NCI-H128 (cell line): ENCODE measurements at regions not wholly inside any gene's neighbourhood (a gene's known extent, or its start where the extent isn't known, plus 50 kb on each side); places are given as distances from the start of the nearest gene placed in this dataset.

Experiments
- DNase-seq: peaks from one replicate; lab custom pipeline; 2025; ENCODE audit not compliant: unreplicated experiment; lab: John Stamatoyannopoulos, UW

DNA sequence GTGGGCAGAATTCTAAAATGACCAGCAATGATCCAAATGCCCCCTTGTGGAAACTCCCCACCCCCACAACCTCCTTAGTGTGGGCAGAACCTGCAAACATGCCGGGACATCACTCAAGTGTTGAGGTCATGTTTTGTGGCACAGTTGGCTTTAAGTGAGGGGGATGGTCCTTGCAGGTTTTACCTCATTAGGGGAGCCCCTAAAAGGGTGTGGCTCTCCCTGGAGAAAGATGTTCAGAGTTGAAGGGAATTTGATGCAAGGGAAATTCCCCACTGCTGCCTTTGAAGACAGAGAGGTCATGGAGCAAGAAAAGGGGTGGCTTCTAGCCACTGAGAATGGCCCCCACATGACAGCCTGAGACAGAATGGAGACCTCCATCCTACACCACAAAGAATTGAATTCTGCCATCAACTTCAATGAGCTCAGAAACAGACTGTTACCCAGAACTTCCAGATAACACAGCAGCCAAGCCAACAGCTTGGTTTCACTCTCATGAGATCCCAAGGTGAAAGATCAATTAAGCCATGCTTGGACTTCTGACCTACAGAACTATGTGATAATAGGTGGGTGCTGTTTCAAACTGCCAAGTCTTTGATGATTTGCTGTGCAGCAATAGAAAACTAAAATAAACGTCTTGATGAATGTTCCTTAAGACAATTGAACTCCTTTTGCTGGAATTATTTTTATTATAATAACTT, 103.4 kb downstream of the MED10 start:
- DNase-seq: no peak

DNA sequence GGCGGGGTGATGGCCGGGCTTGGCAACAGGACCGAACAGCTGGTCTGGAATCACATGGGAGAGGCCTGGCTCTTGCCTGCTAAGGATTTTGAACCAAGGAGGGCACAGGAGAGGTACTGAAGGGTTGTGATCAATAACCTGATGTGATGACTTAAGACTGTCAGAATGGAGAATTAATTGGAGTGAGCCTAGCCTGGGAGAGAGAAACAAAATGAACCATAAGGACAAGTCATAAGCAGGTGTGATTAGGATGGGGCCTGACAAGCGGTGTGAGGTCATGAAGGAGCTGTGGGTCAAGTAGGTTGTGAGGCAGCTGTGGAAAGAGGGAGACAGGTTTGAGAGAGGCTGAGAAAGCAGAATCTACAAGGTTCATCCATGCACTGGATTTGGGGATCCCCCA, 104.6 kb downstream of the MED10 start:
- no peak for DNase-seq

DNA sequence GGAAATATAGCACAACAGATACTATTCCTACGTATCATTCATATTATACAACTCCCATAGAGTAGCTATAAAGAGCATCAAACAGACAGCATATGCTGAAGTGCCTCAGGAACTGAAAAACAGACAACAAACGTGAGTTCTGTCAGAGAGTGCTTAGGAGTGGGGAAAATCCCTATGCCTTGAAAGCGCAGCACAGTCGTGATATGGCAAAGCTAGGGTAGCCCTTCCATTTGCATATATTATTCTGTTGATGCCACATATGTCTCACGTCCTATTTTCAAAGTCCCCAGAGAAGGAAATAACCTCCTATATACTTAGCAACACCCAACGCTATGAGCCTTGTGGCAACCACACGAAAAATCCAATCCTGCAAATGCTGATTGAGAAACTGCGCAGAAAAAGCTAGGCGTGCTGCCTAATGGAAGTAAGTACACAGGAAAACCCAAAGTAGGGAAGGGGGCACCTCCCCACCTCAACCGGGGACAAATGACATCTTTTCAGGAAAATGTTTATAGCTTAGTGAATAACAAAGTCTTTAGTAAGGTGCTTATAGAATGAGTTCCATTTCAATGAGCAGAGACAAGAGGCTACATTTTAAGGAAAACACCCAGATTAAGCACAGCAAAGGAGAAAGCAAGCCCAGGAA, 105.1 kb downstream of the MED10 start:
- no peak for DNase-seq

DNA sequence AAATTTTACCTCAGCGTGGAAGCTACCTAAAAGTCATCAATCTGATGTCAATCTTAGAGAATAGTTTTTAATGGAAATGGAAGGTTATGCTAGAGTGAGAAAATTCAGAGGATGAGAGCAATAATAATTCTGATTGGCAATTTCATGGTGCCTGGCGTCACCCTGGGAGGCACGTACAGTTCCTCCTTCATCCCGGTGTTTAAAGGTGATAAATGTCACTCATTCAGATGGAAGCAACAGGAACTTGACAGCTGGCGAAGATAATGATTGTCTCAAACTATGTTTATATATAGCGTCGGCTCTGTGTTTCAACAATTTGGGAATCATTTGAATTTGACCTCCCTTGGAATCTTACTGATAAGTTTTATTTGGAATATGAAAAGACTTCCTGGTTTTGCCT, 108.4 kb downstream of the MED10 start:
- no peak for DNase-seq

DNA sequence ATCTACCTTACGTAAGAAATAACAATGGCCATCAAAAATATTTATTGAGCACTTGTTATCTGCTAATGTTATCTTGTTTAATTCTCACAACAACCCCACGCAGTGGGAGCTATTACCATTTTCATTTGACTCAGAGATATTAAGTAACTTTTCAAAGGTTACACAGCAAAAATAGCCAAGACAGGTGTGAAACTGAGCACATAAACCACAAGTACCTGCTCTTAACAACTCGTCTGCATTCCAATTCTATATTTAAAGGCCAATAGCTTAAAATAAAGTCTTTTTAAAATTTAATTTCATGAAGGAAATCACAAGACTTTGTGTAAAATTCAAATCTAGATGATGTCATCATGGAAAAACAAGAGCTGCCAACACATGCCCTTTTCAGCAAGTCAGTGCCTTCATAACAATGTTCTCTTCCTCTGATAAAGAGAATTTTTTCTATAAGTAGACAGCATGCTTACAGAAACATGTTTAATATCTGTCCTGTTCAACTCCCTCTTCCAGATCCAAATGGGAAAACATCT, 111.6 kb downstream of the MED10 start:
- no peak for DNase-seq

DNA sequence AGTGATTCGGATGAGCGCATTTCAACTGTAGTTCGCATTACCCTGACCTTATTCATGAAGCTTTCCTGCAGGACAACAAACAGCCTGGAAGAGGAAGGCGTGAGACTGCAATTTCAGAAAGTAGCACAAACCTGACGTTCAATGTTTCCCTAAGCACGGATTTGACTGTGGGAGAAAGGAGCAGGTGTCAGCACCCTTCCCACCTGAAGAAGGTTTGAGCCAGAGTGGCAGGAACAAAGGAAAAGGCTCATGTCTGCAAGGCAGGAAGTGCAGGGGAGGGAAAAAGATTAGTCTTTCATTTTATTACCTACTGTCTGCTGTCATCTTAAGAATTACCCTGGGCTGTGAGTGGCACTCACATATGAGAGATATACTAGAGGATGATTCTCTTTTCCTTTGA, 114.0 kb downstream of the MED10 start:
- DNase-seq: no peak

DNA sequence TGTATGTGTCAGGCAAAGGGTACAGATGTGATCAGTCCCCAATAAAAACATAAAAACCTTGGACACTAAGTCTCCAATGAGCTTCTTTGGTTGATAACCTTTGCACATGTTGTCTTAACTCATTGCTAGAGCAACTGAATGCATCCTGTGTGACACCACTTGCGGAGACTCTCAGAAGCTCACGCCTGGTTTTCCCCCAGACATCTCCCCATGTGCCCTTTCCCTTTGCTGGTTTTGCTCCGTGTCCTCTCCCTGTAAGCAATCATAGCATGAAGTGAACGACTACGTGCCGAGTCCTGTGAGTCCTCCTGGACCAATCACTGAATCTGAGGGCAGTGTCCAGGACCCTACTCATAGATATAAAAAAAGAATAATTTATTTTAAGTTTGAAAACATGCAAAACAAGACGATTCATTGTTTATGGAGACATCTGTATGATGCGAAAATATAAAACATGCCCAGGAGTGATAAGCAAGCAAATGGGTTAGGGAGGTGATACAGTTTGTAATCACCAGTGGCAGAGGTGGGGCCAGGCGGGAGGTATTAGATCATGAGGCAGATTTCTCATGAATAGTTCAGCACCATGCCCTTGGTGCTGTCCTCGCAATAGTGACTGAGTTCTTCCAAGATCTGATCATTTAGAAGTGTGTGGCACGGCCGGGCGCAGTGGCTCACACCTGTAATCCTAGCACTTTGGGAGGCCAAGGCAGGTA, 115.5 kb downstream of the MED10 start:
- no peak for DNase-seq

DNA sequence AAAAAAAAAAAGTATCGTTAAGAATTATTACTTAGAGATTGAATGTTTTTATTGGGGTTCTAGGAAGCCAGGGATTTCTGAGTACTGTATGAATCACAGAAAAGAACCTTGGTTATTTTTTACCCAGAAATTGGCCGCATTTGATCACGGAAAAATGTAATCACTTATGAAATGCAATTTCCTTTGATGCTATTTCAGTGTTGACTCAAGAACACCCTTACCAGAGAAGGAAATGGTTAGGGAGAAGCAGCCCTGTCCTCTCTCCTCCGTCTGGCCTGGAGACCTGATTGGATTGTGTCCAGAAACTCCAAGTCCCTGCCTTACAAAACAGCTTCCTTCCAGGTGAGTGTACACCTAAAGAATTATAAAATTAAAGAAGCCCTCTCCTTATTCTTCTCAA, 116.7 kb downstream of the MED10 start:
- DNase-seq: no peak

DNA sequence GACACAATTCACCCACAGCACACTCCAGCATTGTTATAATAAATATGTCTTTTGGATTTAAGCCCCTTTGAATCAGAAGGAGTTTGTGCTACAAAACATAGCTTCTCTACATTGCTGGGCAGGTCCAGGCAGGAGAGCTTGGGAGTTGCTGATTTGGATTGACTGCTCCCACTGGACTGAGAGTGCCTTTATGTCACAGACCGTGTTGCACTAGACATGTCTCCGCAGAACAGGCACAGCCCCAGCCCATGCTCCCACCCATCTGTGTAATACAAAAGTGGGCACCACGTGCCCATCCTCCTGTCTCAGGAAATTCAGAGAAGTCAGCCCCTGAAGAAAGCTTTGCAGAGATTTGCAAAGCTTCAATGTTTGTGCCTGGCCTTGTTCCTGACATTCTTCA, 117.1 kb downstream of the MED10 start:
- no peak for DNase-seq

DNA sequence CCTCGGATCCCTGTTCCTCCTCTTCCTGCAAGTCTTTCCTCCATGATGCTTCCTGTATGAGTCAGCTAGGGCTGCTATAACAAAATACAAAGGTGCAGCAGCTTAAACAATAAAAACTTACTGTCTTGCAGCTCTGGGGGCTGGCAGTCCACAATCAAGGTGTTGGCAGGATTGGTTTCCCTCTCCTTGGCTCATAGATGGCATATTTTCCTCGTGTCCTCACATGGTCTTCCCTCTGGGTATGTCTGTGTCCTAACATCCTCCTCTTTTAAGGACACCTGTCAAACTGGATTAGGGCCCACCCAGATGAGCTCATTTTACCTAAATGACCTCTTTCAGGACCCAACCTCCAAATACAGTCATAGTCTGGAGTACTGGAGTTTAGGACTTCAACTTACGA, 117.5 kb downstream of the MED10 start:
- no peak for DNase-seq

DNA sequence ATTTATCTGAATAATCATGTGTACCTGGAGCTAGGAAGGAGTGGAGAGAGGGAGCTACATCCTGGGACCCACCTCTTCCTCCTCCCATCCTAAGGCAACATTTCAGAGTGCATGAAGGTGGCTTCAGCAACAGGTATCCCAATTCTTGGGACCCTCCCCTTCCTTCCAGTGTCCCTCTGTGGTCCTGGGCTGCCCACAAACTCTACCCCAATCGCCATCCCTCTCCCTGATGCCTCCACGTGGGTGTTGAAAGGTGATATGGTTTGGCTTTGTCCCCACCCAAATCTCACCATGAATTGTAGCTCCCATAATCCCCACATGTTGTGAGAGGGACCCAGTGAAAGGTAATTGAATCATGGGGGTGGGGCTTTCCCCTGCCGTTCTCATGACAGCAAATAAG, 121.4 kb downstream of the MED10 start:
- DNase-seq: no peak

DNA sequence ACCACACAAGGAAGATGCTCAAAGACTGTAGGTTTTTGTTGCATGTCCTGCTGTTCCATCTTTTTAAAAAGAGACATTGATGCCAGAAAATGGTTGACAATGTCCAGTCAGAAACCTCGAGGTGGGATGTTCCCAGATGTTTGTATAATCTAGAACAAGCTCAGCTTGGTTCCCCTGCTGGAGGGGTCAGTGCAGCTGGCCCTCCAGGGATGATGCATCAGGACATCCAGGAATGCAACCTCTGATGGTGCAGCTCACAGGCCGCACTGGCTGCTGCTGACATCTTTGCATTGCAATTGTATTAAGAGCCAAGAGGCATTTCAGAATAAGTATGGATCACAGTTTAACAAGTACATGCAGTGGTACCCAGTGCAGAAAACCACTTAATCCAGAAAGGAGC, 122.4 kb downstream of the MED10 start:
- no peak for DNase-seq

DNA sequence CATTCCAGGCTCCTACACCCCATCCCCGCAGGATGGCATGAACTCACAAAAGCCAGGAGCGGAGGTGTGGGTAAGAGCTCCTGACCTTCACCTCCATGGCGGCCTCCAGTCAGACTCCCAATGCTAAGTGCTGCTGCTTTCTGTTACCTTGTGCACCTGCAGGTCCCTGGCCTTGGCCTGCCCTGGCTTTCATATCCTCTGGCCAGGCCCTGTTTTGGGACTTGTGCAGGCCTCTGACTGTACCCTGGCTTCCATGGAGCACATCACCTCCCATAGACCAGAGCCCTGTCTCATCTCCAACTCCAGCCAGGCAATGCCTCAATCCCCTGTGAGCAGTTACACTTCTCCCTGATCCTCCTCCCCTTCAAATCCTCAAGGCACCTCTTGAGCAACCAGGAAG, 124.5 kb downstream of the MED10 start:
- no peak for DNase-seq

DNA sequence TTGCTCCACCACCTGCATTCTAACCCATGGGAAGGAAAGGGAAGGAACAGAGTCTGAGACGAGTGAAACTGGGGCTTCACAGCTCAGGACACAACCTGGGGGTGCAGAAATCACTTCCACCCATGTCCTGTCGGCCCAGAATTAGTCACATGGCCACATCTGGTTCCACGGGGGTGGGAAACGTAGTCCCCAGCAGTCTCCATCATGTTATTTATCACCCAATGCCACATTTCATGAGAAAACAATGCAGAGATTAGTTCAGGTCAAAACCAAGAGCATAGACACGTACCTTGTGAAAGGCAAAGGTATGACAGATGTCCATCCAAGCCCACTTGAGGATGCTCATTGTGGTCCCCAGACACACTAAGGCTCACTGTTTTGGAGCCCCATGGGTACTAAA, 125.1 kb downstream of the MED10 start:
- DNase-seq: no peak

DNA sequence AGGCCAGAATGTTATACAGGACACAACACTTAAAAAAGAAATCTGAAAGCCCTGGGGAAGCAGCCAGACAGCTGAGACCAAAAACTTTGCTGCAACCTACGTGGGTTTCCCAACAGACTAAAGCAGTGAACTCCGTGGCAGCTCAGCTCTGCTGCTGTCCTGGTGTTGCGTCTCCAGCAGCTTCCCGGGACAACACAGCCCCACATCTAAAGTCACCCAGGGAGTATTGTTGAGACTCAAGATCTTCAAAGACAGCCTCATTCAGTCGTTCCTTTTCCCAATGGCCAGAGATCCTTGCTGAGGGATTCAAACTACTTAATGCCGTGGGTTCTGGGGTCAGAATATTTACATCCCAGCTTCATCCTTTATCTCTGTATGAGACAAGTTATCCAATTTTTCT, 125.8 kb downstream of the MED10 start:
- no peak for DNase-seq

DNA sequence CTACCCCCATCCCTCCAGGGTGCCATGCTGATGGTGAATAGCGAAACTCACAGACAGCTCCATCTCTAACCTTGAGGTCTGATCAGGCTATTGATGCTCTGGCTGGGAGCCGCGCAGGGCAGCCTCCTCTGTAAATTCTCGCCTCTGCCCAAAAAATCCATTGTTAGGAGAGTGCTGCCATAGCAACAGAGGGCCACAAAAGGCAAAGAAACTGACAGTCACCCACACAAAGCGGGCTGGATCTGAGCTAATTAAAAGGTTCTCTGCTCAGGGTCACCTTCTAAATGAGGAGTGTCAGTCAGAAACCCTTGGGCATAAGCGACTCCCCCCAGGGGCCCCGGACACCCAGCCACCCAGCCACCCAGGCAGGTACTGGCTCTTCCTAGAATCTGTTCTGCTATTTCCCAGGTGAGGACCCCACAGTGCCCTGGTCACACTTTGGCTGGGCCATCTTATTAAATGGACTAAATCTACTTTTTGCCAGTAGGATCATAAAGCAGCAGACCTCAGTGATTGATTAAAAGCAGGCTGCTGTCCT, 126.7 kb downstream of the MED10 start:
- DNase-seq: no peak

DNA sequence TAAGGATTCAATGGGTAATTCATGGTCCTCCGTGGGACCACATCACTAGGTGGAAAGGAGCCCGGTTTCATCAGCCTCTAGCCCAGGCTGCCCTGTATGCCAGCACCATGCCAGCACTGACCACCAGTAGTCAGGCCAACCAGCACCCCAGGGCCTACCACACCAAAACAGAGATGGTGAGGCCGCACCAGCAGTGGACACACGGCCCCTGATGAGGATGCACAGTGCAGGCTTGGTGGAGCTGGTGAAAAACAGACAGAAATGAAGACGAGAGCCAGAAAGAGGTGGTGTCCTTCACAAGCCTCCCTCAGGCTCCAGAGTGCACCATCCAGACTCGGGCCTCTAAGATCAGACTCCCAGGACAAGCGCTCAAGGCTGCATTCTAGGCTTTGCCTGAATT, 128.2 kb downstream of the MED10 start:
- no peak for DNase-seq

DNA sequence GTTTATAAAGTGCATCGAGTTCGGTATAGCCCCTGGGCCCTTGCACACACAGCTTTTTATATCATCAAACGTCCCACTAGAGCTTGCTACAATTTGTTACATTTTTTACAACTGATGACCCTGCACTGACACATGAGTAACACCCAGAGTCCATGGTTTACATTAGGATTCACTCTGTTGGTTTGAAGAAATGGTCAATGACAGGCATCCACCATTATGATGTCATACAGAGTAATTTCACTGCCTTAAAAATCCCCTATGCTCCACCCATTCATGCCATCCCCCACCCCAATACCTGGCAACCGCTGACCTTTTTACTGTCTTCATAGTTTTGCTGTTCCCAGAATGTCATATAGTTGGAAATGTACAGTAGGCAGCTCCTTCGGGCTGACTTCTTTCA, 130.2 kb downstream of the MED10 start:
- no peak for DNase-seq

DNA sequence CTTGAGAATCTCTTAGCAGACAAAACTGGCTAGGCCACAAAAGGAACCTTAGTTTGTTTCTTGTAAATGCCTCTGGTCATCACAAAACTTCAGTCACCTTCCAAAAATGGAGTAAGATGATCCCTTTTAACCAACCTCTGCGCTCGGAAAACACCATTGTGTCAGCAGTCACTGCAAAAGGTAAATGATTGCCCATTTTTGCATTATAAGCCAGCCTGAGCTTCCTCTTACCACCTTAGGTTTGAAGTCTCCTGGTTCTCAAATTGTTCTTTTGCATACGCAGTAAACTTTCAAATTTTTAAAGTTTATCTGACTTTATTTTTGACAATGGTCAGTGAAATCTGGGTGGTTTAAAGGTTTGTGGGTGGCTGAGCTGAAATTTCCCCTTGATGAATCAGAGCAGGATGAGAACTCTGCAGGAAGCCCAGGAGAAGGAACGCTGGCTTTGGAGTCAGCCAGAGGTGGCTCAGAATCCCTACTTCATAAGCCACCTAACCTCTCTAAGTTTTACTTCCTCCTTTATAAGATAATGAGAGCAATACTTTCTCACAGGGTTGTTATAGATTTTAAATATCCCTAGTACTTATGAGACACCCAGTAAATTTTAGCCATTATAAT, 131.4 kb downstream of the MED10 start:
- no peak for DNase-seq

DNA sequence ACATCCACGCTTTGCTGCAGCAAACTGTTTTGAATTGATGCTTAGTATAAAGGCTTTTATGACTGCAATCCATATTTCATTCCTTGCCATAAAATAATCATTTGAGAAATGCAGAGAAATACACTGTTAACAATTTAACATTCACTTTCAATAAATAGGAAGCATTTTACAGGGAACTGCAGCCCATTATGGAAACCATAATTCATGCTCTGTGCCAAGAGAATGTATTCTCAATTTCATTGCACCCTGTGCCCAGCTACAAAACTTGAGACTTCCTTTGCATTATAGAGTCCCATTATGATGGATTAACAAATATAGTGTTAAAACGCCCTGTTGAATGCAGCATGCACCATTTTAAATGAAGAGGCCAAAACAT, 134.0 kb downstream of the MED10 start:
- DNase-seq: no peak

DNA sequence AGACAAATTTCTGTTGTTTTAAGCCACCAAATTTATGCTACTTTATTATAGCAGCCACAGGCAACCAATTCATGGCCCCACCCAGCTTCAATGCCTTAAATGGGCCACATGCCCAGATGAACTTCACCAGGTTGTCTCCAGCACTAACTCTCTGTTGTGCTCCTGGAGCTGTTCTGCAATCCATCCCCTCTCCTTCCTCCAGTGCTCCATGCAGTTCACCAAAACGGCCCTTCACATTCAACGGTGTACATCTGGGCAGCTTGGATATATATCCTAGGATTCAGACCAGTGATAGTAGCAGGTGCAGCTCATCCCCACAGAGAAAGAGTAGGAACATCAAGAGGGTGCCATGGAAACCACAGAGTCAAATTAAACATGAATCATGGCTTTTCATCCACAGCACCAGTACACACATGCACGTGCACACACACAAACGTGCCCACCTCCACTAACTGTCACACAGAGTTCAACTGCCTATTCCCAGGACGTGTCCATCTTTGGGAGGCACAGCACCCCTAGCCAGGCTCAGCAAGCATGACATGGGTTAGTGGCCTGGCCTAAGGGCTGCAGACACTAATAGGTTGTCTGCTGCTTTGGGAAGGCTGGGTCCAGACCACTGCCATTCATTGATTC, 134.5 kb downstream of the MED10 start:
- no peak for DNase-seq
